ENCODE measurements at regions not wholly inside any gene's neighbourhood (a gene's known extent, or its start where the extent isn't known, plus 50 kb on each side); places are given as distances from the start of the nearest gene placed in this dataset.

DNA sequence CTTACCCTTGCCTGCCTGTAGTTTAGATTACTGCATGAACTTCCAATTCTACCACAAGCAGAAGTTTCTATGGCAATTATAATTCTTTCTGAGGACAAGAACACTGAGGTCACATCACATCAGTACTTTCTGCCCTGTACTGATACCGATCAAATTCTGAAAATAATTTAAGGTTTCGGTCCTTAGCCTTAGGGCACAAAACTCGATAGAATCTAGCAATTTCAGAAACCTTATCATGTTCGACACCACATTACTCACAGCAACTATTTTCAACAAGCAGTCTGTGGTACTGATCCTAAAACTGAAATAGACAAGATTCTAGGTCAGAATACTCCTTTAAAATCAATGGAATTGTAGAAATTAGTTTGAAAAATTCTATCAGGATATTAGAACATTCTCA lies 187.0 kb upstream of the LRFN5 start:
- TF ChIP-seq SRF (IDR thresholded peaks at IDR 0.05; ENCODE audit: low read depth) (no peak), POLR2AphosphoS5 (IDR thresholded peaks at IDR 0.05; ENCODE audit: low read depth, low read length) (no peak), SP1 (IDR thresholded peaks at IDR 0.05; ENCODE audit: low read depth) (no peak), FOSL1 (IDR thresholded peaks at IDR 0.05; ENCODE audit: low read depth) (no peak), POLR2A (IDR thresholded peaks at IDR 0.05; ENCODE audit: borderline replicate concordance, extremely low read depth, insufficient read depth, insufficient read length) (no peak), SIN3A (IDR thresholded peaks at IDR 0.05; ENCODE audit: low read depth) (no peak), YY1 (IDR thresholded peaks at IDR 0.05; ENCODE audit: extremely low read depth, insufficient replicate concordance, low read depth, low read length) (no peak), ELF1 (IDR thresholded peaks at IDR 0.05; ENCODE audit: borderline replicate concordance, low read depth) (no peak), EZH2 (IDR thresholded peaks at IDR 0.05) (no peak), MAX (IDR thresholded peaks at IDR 0.05) (no peak), RAD21 (IDR thresholded peaks at IDR 0.05; ENCODE audit: low read depth) (no peak)
- TF ChIP-seq, protein P1, sequence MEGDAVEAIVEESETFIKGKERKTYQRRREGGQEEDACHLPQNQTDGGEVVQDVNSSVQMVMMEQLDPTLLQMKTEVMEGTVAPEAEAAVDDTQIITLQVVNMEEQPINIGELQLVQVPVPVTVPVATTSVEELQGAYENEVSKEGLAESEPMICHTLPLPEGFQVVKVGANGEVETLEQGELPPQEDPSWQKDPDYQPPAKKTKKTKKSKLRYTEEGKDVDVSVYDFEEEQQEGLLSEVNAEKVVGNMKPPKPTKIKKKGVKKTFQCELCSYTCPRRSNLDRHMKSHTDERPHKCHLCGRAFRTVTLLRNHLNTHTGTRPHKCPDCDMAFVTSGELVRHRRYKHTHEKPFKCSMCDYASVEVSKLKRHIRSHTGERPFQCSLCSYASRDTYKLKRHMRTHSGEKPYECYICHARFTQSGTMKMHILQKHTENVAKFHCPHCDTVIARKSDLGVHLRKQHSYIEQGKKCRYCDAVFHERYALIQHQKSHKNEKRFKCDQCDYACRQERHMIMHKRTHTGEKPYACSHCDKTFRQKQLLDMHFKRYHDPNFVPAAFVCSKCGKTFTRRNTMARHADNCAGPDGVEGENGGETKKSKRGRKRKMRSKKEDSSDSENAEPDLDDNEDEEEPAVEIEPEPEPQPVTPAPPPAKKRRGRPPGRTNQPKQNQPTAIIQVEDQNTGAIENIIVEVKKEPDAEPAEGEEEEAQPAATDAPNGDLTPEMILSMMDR (IDR thresholded peaks at IDR 0.05 in 2 of 3, conservative IDR thresholded peaks at IDR 0.05 in 1 of 3; ENCODE audit: borderline replicate concordance in 1 of 3, insufficient read depth in 1 of 3, low read depth in 2 of 3, low read length in 2 of 3), result no peak
